ENCODE measurements at regions not wholly inside any gene's neighbourhood (a gene's known extent, or its start where the extent isn't known, plus 50 kb on each side); places are given as distances from the start of the nearest gene placed in this dataset.

- no peaks in the 10 kb centered on the region for H3K4me1 ChIP-seq (ENCODE audit: insufficient read depth, low read length)
- no peak overlapping the region for H3K9ac ChIP-seq (ENCODE audit: low read depth, low read length)
- no peaks in the 10 kb centered on the region for H3K27me3 ChIP-seq (ENCODE audit: insufficient read depth, low read length)
- no peak overlapping the region for H3K27ac ChIP-seq (ENCODE audit: low read length)
- no peaks in the 10 kb centered on the region for H3K36me3 ChIP-seq (ENCODE audit: insufficient read depth, low read depth, low read length)
- no peaks in the 10 kb centered on the region for H3K9me3 ChIP-seq (ENCODE audit: insufficient read depth, low read depth, low read length)
- H3K4me3 ChIP-seq (ENCODE audit: low read length): no peak overlapping the region
Observed at GRCh38 chr10:130728531-130729215, 582.8 kb downstream of the TCERG1L start.

DNA sequence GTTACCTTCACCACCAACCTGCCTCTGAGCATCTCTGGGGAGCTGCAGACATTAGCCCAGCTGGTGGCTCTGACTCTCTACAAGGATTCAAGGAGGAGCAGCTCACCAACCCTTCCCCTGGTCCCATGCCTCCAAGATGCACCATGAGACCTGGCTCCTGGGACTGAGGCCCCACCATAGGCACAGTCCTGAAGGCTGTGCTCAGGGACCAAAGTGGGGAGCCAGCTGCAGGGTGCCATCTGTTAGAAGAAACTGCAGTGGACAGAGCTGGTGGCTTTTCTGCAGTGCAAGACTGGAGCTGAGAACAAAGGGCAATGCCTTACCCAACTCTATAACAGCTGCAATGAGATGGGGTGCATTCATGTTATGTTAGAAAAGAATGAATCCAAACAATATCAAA, 581.6 kb downstream of the TCERG1L start:
- H3K36me3 ChIP-seq (ENCODE audit: insufficient read depth, low read depth, low read length): no peaks in the 10 kb centered on the region
- H3K4me3 ChIP-seq (ENCODE audit: low read length): no peak overlapping the region
- H3K27ac ChIP-seq (ENCODE audit: low read length): no peak overlapping the region
- H3K9me3 ChIP-seq (ENCODE audit: insufficient read depth, low read depth, low read length): no peaks in the 10 kb centered on the region
- no peaks in the 10 kb centered on the region for H3K4me1 ChIP-seq (ENCODE audit: insufficient read depth, low read length)
- H3K27me3 ChIP-seq (ENCODE audit: insufficient read depth, low read length): no peaks in the 10 kb centered on the region
- no peak overlapping the region for H3K9ac ChIP-seq (ENCODE audit: low read depth, low read length)

DNA sequence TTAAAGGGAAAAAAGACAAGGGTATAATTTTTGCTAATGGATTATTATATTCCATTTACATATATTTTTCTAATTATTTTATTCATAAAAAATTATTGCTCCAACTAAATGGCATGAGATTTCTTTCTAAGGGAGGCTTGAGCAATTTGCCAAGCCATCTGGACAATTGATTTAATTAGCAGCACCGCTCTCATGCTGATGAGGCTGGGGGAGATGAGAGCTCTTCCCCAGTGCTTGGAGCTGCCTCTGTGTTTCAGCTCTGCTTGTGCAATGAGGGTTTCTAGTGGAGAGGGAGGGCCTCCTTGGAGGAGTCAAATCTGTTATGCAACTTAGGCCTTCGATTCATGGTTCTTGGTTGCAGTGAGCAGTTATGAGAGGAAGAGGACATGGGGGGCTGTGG, 574.3 kb downstream of the TCERG1L start:
- H3K9me3 ChIP-seq (ENCODE audit: insufficient read depth, low read depth, low read length): no peaks in the 10 kb centered on the region
- H3K36me3 ChIP-seq (ENCODE audit: insufficient read depth, low read depth, low read length): no peaks in the 10 kb centered on the region
- no peaks in the 10 kb centered on the region for H3K4me1 ChIP-seq (ENCODE audit: insufficient read depth, low read length)
- H3K4me3 ChIP-seq (ENCODE audit: low read length): no peak overlapping the region
- H3K27me3 ChIP-seq (ENCODE audit: insufficient read depth, low read length): no peaks in the 10 kb centered on the region
- H3K9ac ChIP-seq (ENCODE audit: low read depth, low read length): no peak overlapping the region
- H3K27ac ChIP-seq (ENCODE audit: low read length): no peak overlapping the region

GRCh38 chr10:130737621-130738020, 573.9 kb downstream of the TCERG1L start:
- no peaks in the 10 kb centered on the region for H3K9me3 ChIP-seq (ENCODE audit: insufficient read depth, low read depth, low read length)
- H3K4me1 ChIP-seq (ENCODE audit: insufficient read depth, low read length): no peaks in the 10 kb centered on the region
- no peak overlapping the region for H3K9ac ChIP-seq (ENCODE audit: low read depth, low read length)
- H3K27me3 ChIP-seq (ENCODE audit: insufficient read depth, low read length): no peaks in the 10 kb centered on the region
- H3K4me3 ChIP-seq (ENCODE audit: low read length): no peak overlapping the region
- H3K36me3 ChIP-seq (ENCODE audit: insufficient read depth, low read depth, low read length): no peaks in the 10 kb centered on the region
- no peak overlapping the region for H3K27ac ChIP-seq (ENCODE audit: low read length)

GRCh38 chr10:130739016-130739756, 572.3 kb downstream of the TCERG1L start:
- Histone ChIP-seq H3K9ac (ENCODE audit: low read depth, low read length) (no peak overlapping the region), H3K4me3 (ENCODE audit: low read length) (no peak overlapping the region), H3K27ac (ENCODE audit: low read length) (no peak overlapping the region), H3K27me3 (ENCODE audit: insufficient read depth, low read length) (no peaks in the 10 kb centered on the region), H3K9me3 (ENCODE audit: insufficient read depth, low read depth, low read length) (no peaks in the 10 kb centered on the region), H3K36me3 (ENCODE audit: insufficient read depth, low read depth, low read length) (no peaks in the 10 kb centered on the region), H3K4me1 (ENCODE audit: insufficient read depth, low read length) (no peaks in the 10 kb centered on the region)

GRCh38 chr10:130739757-130740145, 571.8 kb downstream of the TCERG1L start:
- Histone ChIP-seq H3K27ac (ENCODE audit: low read length) (no peak overlapping the region), H3K36me3 (ENCODE audit: insufficient read depth, low read depth, low read length) (no peaks in the 10 kb centered on the region), H3K9ac (ENCODE audit: low read depth, low read length) (no peak overlapping the region), H3K27me3 (ENCODE audit: insufficient read depth, low read length) (no peaks in the 10 kb centered on the region), H3K9me3 (ENCODE audit: insufficient read depth, low read depth, low read length) (no peaks in the 10 kb centered on the region), H3K4me1 (ENCODE audit: insufficient read depth, low read length) (no peaks in the 10 kb centered on the region), H3K4me3 (ENCODE audit: low read length) (no peak overlapping the region)

DNA sequence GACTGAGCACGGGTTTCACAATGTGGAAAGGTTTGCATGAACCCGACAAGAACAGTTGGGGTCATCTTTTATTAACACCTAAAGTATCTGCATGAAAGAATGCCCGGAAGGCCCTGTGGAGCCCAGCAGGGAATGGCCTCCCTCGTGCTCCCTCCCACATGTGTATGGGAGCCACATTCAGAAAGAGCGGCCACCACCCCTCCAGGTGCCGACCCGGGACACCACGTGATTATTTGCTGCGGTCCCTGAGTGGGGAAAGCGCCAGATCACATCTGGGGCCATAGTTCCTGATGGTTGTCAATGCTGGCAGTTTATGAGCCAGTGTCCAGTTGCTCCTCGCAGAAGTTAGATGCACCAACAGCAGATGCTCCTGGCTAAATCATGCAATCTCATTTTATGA, 571.4 kb downstream of the TCERG1L start:
- Histone ChIP-seq H3K27ac (ENCODE audit: low read length) (no peak overlapping the region), H3K27me3 (ENCODE audit: insufficient read depth, low read length) (no peaks in the 10 kb centered on the region), H3K4me1 (ENCODE audit: insufficient read depth, low read length) (no peaks in the 10 kb centered on the region), H3K9me3 (ENCODE audit: insufficient read depth, low read depth, low read length) (no peaks in the 10 kb centered on the region), H3K9ac (ENCODE audit: low read depth, low read length) (no peak overlapping the region), H3K36me3 (ENCODE audit: insufficient read depth, low read depth, low read length) (no peaks in the 10 kb centered on the region), H3K4me3 (ENCODE audit: low read length) (no peak overlapping the region)

DNA sequence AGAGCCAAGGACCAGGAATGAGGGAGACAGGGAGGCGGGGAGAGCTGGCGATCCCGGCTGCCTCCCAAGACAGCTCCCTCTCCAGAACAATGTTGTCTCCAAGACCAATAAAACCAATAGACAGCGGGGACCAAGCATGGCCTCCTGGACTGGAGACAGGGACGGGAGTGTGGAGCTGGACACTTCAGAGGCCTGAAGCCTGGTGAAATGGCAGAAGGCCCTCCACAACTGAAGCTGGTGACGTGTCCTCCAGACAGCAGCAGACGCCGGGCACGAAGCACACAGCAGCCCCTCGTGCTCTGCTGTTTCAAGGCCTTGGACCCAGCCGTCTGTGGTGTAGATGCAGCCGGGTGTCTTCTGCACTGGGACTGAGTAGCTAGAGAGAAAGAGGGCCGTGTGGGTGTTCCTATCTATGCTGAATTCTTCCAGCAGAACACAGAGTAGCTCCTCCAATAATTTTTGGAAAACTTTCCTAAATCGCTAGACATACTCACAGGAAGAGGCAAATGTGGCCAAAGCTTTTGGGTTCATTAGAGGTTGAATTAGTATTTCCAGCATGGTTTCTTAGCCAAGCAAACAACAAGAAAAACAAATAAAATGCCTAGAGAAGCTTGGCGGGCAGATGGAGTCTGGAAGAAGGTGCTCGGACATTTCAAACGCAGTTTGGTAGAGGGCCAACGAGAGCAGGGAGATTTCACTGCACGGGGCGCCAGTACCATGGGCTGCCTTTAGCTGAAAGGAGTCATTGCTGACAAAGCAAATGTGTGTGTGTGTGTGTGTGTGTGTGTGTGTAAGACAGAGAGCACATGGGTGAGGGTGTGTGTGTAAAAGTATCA, 570.4 kb downstream of the TCERG1L start:
- Histone ChIP-seq H3K9me3 (ENCODE audit: insufficient read depth, low read depth, low read length) (no peaks in the 10 kb centered on the region), H3K27ac (ENCODE audit: low read length) (no peak overlapping the region), H3K27me3 (ENCODE audit: insufficient read depth, low read length) (no peaks in the 10 kb centered on the region), H3K4me1 (ENCODE audit: insufficient read depth, low read length) (no peaks in the 10 kb centered on the region), H3K9ac (ENCODE audit: low read depth, low read length) (no peak overlapping the region), H3K4me3 (ENCODE audit: low read length) (no peak overlapping the region), H3K36me3 (ENCODE audit: insufficient read depth, low read depth, low read length) (no peaks in the 10 kb centered on the region)

- Histone ChIP-seq H3K27ac (ENCODE audit: low read length) (no peak overlapping the region), H3K4me3 (ENCODE audit: low read length) (no peak overlapping the region), H3K4me1 (ENCODE audit: insufficient read depth, low read length) (no peaks in the 10 kb centered on the region), H3K27me3 (ENCODE audit: insufficient read depth, low read length) (no peaks in the 10 kb centered on the region), H3K9ac (ENCODE audit: low read depth, low read length) (no peak overlapping the region), H3K36me3 (ENCODE audit: insufficient read depth, low read depth, low read length) (no peaks in the 10 kb centered on the region), H3K9me3 (ENCODE audit: insufficient read depth, low read depth, low read length) (no peaks in the 10 kb centered on the region)
Observed at GRCh38 chr10:130741901-130742855, 569.3 kb downstream of the TCERG1L start.

- Histone ChIP-seq H3K4me3 (ENCODE audit: low read length) (no peak overlapping the region), H3K4me1 (ENCODE audit: insufficient read depth, low read length) (no peaks in the 10 kb centered on the region), H3K27ac (ENCODE audit: low read length) (no peak overlapping the region), H3K9ac (ENCODE audit: low read depth, low read length) (no peak overlapping the region), H3K9me3 (ENCODE audit: insufficient read depth, low read depth, low read length) (no peaks in the 10 kb centered on the region), H3K36me3 (ENCODE audit: insufficient read depth, low read depth, low read length) (no peaks in the 10 kb centered on the region), H3K27me3 (ENCODE audit: insufficient read depth, low read length) (no peaks in the 10 kb centered on the region)
Observed at GRCh38 chr10:130742941-130743675, 568.4 kb downstream of the TCERG1L start.
